OCI-LY1 (cell line): ENCODE measurements at regions not wholly inside any gene's neighbourhood (a gene's known extent, or its start where the extent isn't known, plus 50 kb on each side); places are given as distances from the start of the nearest gene placed in this dataset.

ENCODE experiments used
- H2AFZ ChIP-seq: fragments of 200-600 bp; sonication (generic), shearing (Covaris generic); 2 replicates; pipeline ENCODE4 v1.6.0; 2014; ENCODE audit warnings: antibody characterized with exemption, mild to moderate bottlenecking, low read length
- H3F3A ChIP-seq: fragments of 200-600 bp; sonication (generic), shearing (Covaris generic); 2 replicates; pipeline ENCODE4 v1.6.0; 2014; ENCODE audit warnings: mild to moderate bottlenecking, antibody characterized with exemption, low read length, moderate library complexity; ENCODE audit not compliant: insufficient read depth
- H3K27ac ChIP-seq: fragments of 200-600 bp; sonication (generic); 2 replicates; pipeline ENCODE4 v1.5.1; 2014; ENCODE audit warnings: low read length, mixed run types, mild to moderate bottlenecking, low read depth; ENCODE audit not compliant: poor library complexity, severe bottlenecking
- H3K27me3 ChIP-seq: fragments of 200-600 bp; sonication (generic); 2 replicates; pipeline ENCODE4 v1.6.0; 2014; ENCODE audit warnings: antibody characterized with exemption, mild to moderate bottlenecking, low read length, moderate library complexity; ENCODE audit not compliant: insufficient read depth
- H3K36me3 ChIP-seq: fragments of 200-600 bp; sonication (generic); 2 replicates; pipeline ENCODE4 v1.6.1; 2014; ENCODE audit warnings: mild to moderate bottlenecking, antibody characterized with exemption, low read length, moderate library complexity, mixed read lengths; ENCODE audit not compliant: insufficient read depth
- H3K4me1 ChIP-seq: fragments of 200-600 bp; sonication (generic); 2 replicates; pipeline ENCODE4 v1.5.1; 2014; ENCODE audit warnings: mild to moderate bottlenecking, low read length, moderate library complexity; ENCODE audit not compliant: insufficient read depth, severe bottlenecking
- H3K4me2 ChIP-seq: fragments of 200-600 bp; sonication (generic), shearing (Covaris generic); 2 replicates; pipeline ENCODE4 v1.6.1; 2014; ENCODE audit warnings: low read length
- H3K4me3 ChIP-seq: fragments of 200-600 bp; sonication (generic); 2 replicates; pipeline ENCODE4 v1.5.1; 2014; ENCODE audit warnings: low read length, low read depth, mild to moderate bottlenecking, mixed read lengths; ENCODE audit not compliant: poor library complexity, severe bottlenecking
- H3K79me2 ChIP-seq: fragments of 200-600 bp; shearing (Covaris generic); 2 replicates; pipeline ENCODE4 v1.6.1; 2016; ENCODE audit warnings: mixed run types, low read length, mixed read lengths; ENCODE audit not compliant: insufficient read depth
- H3K9ac ChIP-seq: fragments of 200-600 bp; sonication (generic), shearing (Covaris generic); 2 replicates; pipeline ENCODE4 v1.6.1; 2014; ENCODE audit warnings: mild to moderate bottlenecking, low read length, mixed read lengths
- H3K9me2 ChIP-seq: fragments of 200-600 bp; sonication (generic), shearing (Covaris generic); 2 replicates; pipeline ENCODE4 v1.6.1; 2014; ENCODE audit warnings: low read depth, mild to moderate bottlenecking, low read length, mixed read lengths
- H3K9me3 ChIP-seq: fragments of 200-600 bp; shearing (Covaris generic); 2 replicates; pipeline ENCODE4 v1.6.1; 2014; ENCODE audit warnings: low read length, mixed read lengths
- H4K20me1 ChIP-seq: fragments of 200-600 bp; sonication (generic), shearing (Covaris generic); 2 replicates; pipeline ENCODE4 v1.6.0; 2016; ENCODE audit warnings: mild to moderate bottlenecking, low read length; ENCODE audit not compliant: insufficient read depth
- EZH2 ChIP-seq: fragments of 200-600 bp; sonication (generic), shearing (Covaris generic); IDR thresholded peaks from 2 replicates; pipeline ENCODE4 v1.8.0; 2017; ENCODE audit warnings: borderline replicate concordance, mixed run types, mild to moderate bottlenecking, antibody characterized with exemption, low read length, moderate library complexity, mixed read lengths
- TF ChIP-seq, protein P1 (sequence below): fragments of 200-600 bp; sonication (generic), shearing (Covaris generic); IDR thresholded peaks from 2 replicates; pipeline ENCODE4 v1.5.1; 2017; ENCODE audit warnings: mild to moderate bottlenecking, antibody characterized with exemption, low read length, moderate library complexity, mixed read lengths

GRCh38 chr14:27929797-27930347 is 836.7 kb upstream of the FOXG1 start:
- Histone ChIP-seq H3K9ac (no peak overlapping the region), H2AFZ (no peak overlapping the region), H3K9me3 (no peaks in the 10 kb centered on the region), H3K4me1 (no peaks in the 10 kb centered on the region), H3F3A (no peaks in the 10 kb centered on the region), H4K20me1 (no peaks in the 10 kb centered on the region), H3K36me3 (no peaks in the 10 kb centered on the region), H3K4me2 (no peak overlapping the region), H3K79me2 (no peaks in the 10 kb centered on the region), H3K4me3 (no peak overlapping the region), H3K9me2 (no peaks in the 10 kb centered on the region), H3K27ac (no peak overlapping the region), H3K27me3 (no peaks in the 10 kb centered on the region)
- no peak for TF ChIP-seq EZH2
- TF ChIP-seq, protein P1, sequence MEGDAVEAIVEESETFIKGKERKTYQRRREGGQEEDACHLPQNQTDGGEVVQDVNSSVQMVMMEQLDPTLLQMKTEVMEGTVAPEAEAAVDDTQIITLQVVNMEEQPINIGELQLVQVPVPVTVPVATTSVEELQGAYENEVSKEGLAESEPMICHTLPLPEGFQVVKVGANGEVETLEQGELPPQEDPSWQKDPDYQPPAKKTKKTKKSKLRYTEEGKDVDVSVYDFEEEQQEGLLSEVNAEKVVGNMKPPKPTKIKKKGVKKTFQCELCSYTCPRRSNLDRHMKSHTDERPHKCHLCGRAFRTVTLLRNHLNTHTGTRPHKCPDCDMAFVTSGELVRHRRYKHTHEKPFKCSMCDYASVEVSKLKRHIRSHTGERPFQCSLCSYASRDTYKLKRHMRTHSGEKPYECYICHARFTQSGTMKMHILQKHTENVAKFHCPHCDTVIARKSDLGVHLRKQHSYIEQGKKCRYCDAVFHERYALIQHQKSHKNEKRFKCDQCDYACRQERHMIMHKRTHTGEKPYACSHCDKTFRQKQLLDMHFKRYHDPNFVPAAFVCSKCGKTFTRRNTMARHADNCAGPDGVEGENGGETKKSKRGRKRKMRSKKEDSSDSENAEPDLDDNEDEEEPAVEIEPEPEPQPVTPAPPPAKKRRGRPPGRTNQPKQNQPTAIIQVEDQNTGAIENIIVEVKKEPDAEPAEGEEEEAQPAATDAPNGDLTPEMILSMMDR = no peak

GRCh38 chr14:27938392-27938791 is 828.2 kb upstream of the FOXG1 start:
- no peaks in the 10 kb centered on the region for H3K9me2 ChIP-seq
- H3K79me2 ChIP-seq = no peaks in the 10 kb centered on the region
- H3K9ac ChIP-seq = no peak overlapping the region
- H3K4me3 ChIP-seq = no peak overlapping the region
- no peak overlapping the region for H2AFZ ChIP-seq
- H3F3A ChIP-seq = no peaks in the 10 kb centered on the region
- H3K4me2 ChIP-seq = no peak overlapping the region
- H3K36me3 ChIP-seq = no peaks in the 10 kb centered on the region
- no peak overlapping the region for H3K27ac ChIP-seq
- no peaks in the 10 kb centered on the region for H4K20me1 ChIP-seq
- H3K27me3 ChIP-seq = no peaks in the 10 kb centered on the region
- no peaks in the 10 kb centered on the region for H3K9me3 ChIP-seq
- TF ChIP-seq, protein P1 = no peak
- TF ChIP-seq EZH2 = no peak
- H3K4me1 ChIP-seq = no peaks in the 10 kb centered on the region

- TF ChIP-seq EZH2 = no peak
- TF ChIP-seq, protein P1 = no peak
- no peak overlapping the region for H3K4me2 ChIP-seq
- no peaks in the 10 kb centered on the region for H3K9me2 ChIP-seq
- no peaks in the 10 kb centered on the region for H3K27me3 ChIP-seq
- no peak overlapping the region for H3K4me3 ChIP-seq
- H3K9ac ChIP-seq = no peak overlapping the region
- H2AFZ ChIP-seq = no peak overlapping the region
- H3K36me3 ChIP-seq = no peaks in the 10 kb centered on the region
- no peaks in the 10 kb centered on the region for H3F3A ChIP-seq
- H3K27ac ChIP-seq = no peak overlapping the region
- H3K4me1 ChIP-seq = no peaks in the 10 kb centered on the region
- H3K9me3 ChIP-seq = no peaks in the 10 kb centered on the region
- H3K79me2 ChIP-seq = no peaks in the 10 kb centered on the region
- H4K20me1 ChIP-seq = no peaks in the 10 kb centered on the region
These were observed 821.1 kb upstream of the FOXG1 start for GRCh38 chr14:27945512-27945911.
